Natural killer cell (primary cell): ENCODE measurements at regions not wholly inside any gene's neighbourhood (a gene's known extent, or its start where the extent isn't known, plus 50 kb on each side); places are given as distances from the start of the nearest gene placed in this dataset.

Experiments used
- ATAC-seq, 3 donors: fragments of 150-1000 bp in 2 of 3; fragments of 200-7000 bp in 1 of 3; cut with Tn5 transposase; 1 replicate in 1 of 3; 2 replicates in 2 of 3; pipeline ENCODE4 v1.10.0; 2021; ENCODE audit warnings: mild to moderate bottlenecking in 2 of 3, moderate library complexity in 2 of 3
- DNase-seq, 2 donors: peaks; one replicate each; pipeline versions ENCODE4 v3.0.0 to v3.0.0-alpha.2; 2013 to 2021; ENCODE audit warnings: mixed read lengths in 1 of 2
- H3K27ac ChIP-seq: one replicate; pipeline ENCODE4 v1.5.1; 2013; ENCODE audit warnings: mild to moderate bottlenecking, low read length
- H3K27me3 ChIP-seq: one replicate; pipeline ENCODE4 v1.6.1; 2013; ENCODE audit warnings: low read length; ENCODE audit not compliant: control insufficient read depth, insufficient read depth
- H3K36me3 ChIP-seq: one replicate; pipeline ENCODE4 v1.6.1; 2013; ENCODE audit warnings: low read length; ENCODE audit not compliant: control insufficient read depth, insufficient read depth
- H3K4me1 ChIP-seq: one replicate; pipeline ENCODE4 v1.6.1; 2013; ENCODE audit warnings: low read length; ENCODE audit not compliant: control insufficient read depth, insufficient read depth
- H3K4me3 ChIP-seq: one replicate; pipeline ENCODE4 v1.5.1; 2013; ENCODE audit warnings: low read length
- H3K9me3 ChIP-seq: one replicate; pipeline ENCODE4 v1.6.1; 2013; ENCODE audit warnings: low read length; ENCODE audit not compliant: control insufficient read depth, insufficient read depth
- H3K27ac Mint-ChIP-seq, 2 donors: one replicate each; pipeline ENCODE4 v1.8.0; 2022; ENCODE audit warnings: mild to moderate bottlenecking in 2 of 2, mixed read lengths in 2 of 2, moderate library complexity in 1 of 2
- H3K27me3 Mint-ChIP-seq, 2 donors: one replicate each; pipeline ENCODE4 v1.8.0; 2022; ENCODE audit warnings: low read depth in 2 of 2, mixed read lengths in 2 of 2
- H3K36me3 Mint-ChIP-seq: one replicate; pipeline ENCODE4 v1.8.0; 2022; ENCODE audit warnings: mixed read lengths
- H3K4me1 Mint-ChIP-seq, 2 donors: one replicate each; pipeline ENCODE4 v1.8.0; 2022; ENCODE audit warnings: mixed read lengths in 2 of 2
- H3K4me3 Mint-ChIP-seq: one replicate; pipeline ENCODE4 v1.8.0; 2022; ENCODE audit warnings: mild to moderate bottlenecking, moderate library complexity, mixed read lengths
- H3K9me3 Mint-ChIP-seq, 2 donors: one replicate each; pipeline ENCODE4 v1.8.0; 2022; ENCODE audit warnings: mixed read lengths in 2 of 2
- WGBS: methylation state at CpG from one replicate; pipeline ENCODE4 v1.1.7; 2013; ENCODE audit warnings: missing lambda C conversion rate; ENCODE audit not compliant: insufficient coverage; 5-methylcytosine and 5-hydroxymethylcytosine counted together
- intact Hi-C: fragments of 100-400 bp; cut with micrococcal nuclease; formaldehyde crosslinking; loops from one replicate; pipeline ENCODE4 v1.14.2; 2022
- TF ChIP-seq, protein P1 (sequence below): fragments of 200-600 bp; IDR thresholded peaks from one replicate; pipeline ENCODE4 v1.8.0; 2022; ENCODE audit warnings: antibody characterized with exemption

DNA sequence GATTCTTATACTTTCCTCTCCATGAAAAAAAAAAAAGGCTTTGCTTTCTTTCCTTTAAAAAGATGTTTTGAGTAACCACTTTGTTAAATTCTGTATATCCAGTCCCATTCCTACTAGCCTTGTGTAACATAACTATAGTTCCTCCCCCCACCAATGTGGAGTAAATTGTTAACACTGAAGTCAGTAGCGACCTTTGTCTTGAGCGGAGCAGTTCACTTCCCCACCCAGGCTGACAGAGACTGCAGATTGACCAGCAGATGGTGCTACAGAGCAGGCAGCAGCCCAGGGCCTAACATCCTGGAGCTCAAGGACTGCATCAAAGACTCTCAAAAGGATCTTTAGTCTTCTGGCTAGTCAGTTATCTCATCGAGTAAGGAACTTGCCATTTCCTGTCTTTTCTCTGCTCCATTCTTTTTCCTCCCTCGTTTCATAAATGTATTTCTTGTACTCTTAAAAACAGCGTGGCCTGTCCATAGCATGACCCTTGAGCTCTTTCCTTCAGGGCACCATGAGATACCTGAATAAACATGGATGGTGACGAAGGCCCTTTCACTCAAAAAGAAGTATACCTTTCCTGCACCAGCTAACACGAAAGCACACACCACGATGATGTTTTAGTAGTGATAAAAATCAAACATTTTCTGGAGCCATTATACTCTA lies 503.5 kb upstream of the PKN2 start:
- Mint-ChIP-seq H3K27ac (no peak overlapping the region), H3K4me1 (no peaks in the 10 kb centered on the region), H3K36me3 (no peaks in the 10 kb centered on the region), H3K4me3 (no peak overlapping the region), H3K9me3 (no peaks in the 10 kb centered on the region), H3K27me3 (no peaks in the 10 kb centered on the region)
- TF ChIP-seq, protein P1, sequence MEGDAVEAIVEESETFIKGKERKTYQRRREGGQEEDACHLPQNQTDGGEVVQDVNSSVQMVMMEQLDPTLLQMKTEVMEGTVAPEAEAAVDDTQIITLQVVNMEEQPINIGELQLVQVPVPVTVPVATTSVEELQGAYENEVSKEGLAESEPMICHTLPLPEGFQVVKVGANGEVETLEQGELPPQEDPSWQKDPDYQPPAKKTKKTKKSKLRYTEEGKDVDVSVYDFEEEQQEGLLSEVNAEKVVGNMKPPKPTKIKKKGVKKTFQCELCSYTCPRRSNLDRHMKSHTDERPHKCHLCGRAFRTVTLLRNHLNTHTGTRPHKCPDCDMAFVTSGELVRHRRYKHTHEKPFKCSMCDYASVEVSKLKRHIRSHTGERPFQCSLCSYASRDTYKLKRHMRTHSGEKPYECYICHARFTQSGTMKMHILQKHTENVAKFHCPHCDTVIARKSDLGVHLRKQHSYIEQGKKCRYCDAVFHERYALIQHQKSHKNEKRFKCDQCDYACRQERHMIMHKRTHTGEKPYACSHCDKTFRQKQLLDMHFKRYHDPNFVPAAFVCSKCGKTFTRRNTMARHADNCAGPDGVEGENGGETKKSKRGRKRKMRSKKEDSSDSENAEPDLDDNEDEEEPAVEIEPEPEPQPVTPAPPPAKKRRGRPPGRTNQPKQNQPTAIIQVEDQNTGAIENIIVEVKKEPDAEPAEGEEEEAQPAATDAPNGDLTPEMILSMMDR = peak; percentile 58
- intact Hi-C loops = no loop called here
- ATAC-seq (peak; percentile 73 to 86 (median 76)), DNase-seq (peak in 1 of 2 donors; percentile 67)
- H3K36me3 ChIP-seq = no peaks in the 10 kb centered on the region
- no peaks in the 10 kb centered on the region for H3K9me3 ChIP-seq
- no peak overlapping the region for H3K27ac ChIP-seq
- H3K4me3 ChIP-seq = no peak overlapping the region
- no peaks in the 10 kb centered on the region for H3K27me3 ChIP-seq
- WGBS = 38% methylated on average over 6 of the region's 8 CpGs
- H3K4me1 ChIP-seq = no peaks in the 10 kb centered on the region

DNA sequence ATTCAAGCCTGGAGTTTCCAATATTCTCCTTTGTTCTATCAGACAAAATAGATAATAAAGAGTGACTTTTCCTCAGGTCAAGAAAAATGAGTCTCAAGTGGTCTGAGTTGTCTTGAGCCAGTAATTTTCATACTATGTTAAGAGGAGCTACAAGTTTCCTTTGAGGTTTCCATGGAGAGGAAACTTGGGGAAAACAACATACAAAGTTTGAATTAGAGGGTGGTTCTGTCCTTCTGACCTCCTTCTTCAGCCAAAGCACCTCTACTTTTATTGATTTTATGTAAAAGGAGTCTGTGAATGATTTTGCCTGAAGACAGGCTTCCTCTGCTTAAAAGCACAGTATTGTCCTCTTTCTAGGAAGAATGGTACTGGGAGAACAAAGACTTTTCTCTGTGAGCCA lies 497.2 kb upstream of the PKN2 start:
- peaks cover 2% of the 10 kb centered on the region for H3K27me3 ChIP-seq
- Mint-ChIP-seq H3K36me3 (no peaks in the 10 kb centered on the region), H3K9me3 (peaks cover 0 to 2% of the 10 kb centered on the region in 2 donors), H3K27me3 (no peaks in the 10 kb centered on the region), H3K4me3 (no peak overlapping the region), H3K27ac (no peak overlapping the region), H3K4me1 (peaks cover 4% of the 10 kb centered on the region in 2 donors)
- H3K9me3 ChIP-seq = no peaks in the 10 kb centered on the region
- no peaks in the 10 kb centered on the region for H3K36me3 ChIP-seq
- no peak overlapping the region for H3K4me3 ChIP-seq
- intact Hi-C loops = no loop called here
- no peak for ATAC-seq
- H3K27ac ChIP-seq = no peak overlapping the region
- no peaks in the 10 kb centered on the region for H3K4me1 ChIP-seq
- TF ChIP-seq, protein P1 = no peak
- DNase-seq = no peak

DNA sequence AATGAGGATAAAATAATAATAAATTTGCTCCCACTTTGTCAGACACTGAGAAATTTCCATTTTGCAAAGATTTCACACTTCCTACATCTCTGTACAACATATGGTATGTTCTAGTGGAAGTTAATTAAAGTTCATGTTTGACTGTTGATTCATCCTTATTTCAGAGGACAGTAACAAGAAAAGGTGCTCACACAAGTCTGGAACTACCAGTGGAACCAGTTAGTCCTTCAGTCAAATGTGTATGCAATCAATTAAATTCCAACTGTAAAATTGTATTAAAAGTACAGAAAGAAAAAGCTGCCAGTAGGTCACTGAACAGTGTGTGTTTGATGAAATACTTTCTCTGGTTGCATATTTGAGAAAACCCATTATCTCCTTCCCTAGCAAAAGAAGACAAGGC lies 496.0 kb upstream of the PKN2 start:
- no peaks in the 10 kb centered on the region for H3K36me3 Mint-ChIP-seq
- Histone ChIP-seq H3K9me3 (no peaks in the 10 kb centered on the region), H3K27me3 (peaks cover 2% of the 10 kb centered on the region), H3K4me1 (no peaks in the 10 kb centered on the region), H3K4me3 (no peak overlapping the region), H3K36me3 (no peaks in the 10 kb centered on the region), H3K27ac (no peak overlapping the region)
- H3K4me1 Mint-ChIP-seq = peaks cover 4 to 7% of the 10 kb centered on the region in 2 donors
- intact Hi-C loops = no loop called here
- DNase-seq (no peak), ATAC-seq (no peak)
- no peaks in the 10 kb centered on the region for H3K27me3 Mint-ChIP-seq
- H3K27ac Mint-ChIP-seq = no peak overlapping the region
- H3K9me3 Mint-ChIP-seq = peaks cover 0 to 4% of the 10 kb centered on the region in 2 donors
- TF ChIP-seq, protein P1 = no peak
- no peak overlapping the region for H3K4me3 Mint-ChIP-seq

DNA sequence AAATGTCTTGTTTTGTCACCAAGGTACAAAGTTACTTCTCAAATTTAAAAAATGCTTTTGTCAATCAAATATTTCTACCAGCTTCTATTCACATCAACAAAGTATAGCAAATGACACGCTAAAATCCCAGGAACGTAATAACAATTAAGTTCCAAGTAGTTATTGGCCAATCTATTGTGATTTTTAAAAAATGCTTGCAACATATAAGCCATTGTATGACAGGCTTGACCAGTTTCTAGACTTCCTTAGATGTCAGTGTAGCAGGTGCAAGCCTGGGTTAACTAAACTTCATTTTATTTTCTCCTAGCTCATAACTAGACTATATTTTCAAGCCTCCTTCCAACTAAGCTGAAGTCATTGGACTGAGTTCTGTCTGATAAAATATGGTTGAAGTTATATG lies 494.5 kb upstream of the PKN2 start:
- WGBS = 86% methylated on average over 2 of the region's 2 CpGs
- no peaks in the 10 kb centered on the region for H3K9me3 ChIP-seq
- no peak overlapping the region for H3K4me3 ChIP-seq
- intact Hi-C loops = no loop called here
- Mint-ChIP-seq H3K4me3 (no peak overlapping the region), H3K27ac (no peak overlapping the region), H3K27me3 (no peaks in the 10 kb centered on the region), H3K9me3 (peaks cover 0 to 4% of the 10 kb centered on the region in 2 donors), H3K36me3 (no peaks in the 10 kb centered on the region), H3K4me1 (peaks cover 4 to 7% of the 10 kb centered on the region in 2 donors)
- ATAC-seq (no peak), DNase-seq (no peak)
- no peaks in the 10 kb centered on the region for H3K4me1 ChIP-seq
- TF ChIP-seq, protein P1 = no peak
- peaks cover 2% of the 10 kb centered on the region for H3K27me3 ChIP-seq
- no peak overlapping the region for H3K27ac ChIP-seq
- no peaks in the 10 kb centered on the region for H3K36me3 ChIP-seq
